B cell (primary cell): ENCODE measurements at regions not wholly inside any gene's neighbourhood (a gene's known extent, or its start where the extent isn't known, plus 50 kb on each side); places are given as distances from the start of the nearest gene placed in this dataset.

Experiments used
- CTCF ChIP-seq: fragments of 200-600 bp; IDR thresholded peaks from one replicate; pipeline ENCODE4 v1.8.0; 2022; ENCODE audit warnings: antibody characterized with exemption, mild to moderate bottlenecking
- EZH2 ChIP-seq: IDR thresholded peaks from 2 replicates; pipeline ENCODE4 v1.6.1; 2012; ENCODE audit warnings: borderline replicate concordance, low read depth, mild to moderate bottlenecking, moderate library complexity, low read length; ENCODE audit not compliant: insufficient read depth, poor library complexity, severe bottlenecking

- TF ChIP-seq CTCF (no peak), EZH2 (no peak)
Observed at GRCh38 chr15:91660174-91660649, 193.3 kb upstream of the SLCO3A1 start.
